Colonic mucosa (tissue), 4 donors: ENCODE measurements at regions not wholly inside any gene's neighbourhood (a gene's known extent, or its start where the extent isn't known, plus 50 kb on each side); places are given as distances from the start of the nearest gene placed in this dataset.

Experiments used
- DNase-seq: peaks from one replicate; pipeline ENCODE4 v3.0.0-alpha.2; 2020
- H3K27ac ChIP-seq: fragments of 200-600 bp; one replicate; pipeline ENCODE4 v1.8.0; 2021
- H3K27me3 ChIP-seq: fragments of 200-600 bp; one replicate; pipeline ENCODE4 v1.8.0; 2021
- H3K36me3 ChIP-seq: fragments of 200-600 bp; one replicate; pipeline ENCODE4 v1.8.0; 2021
- H3K4me1 ChIP-seq: fragments of 200-600 bp; one replicate; pipeline ENCODE4 v1.8.0; 2021; ENCODE audit warnings: mild to moderate bottlenecking
- H3K4me3 ChIP-seq: fragments of 200-600 bp; one replicate; pipeline ENCODE4 v1.8.0; 2021
- H3K9ac ChIP-seq, 2 donors: one replicate each; pipeline ENCODE4 v1.7.0; 2013; ENCODE audit warnings: control low read depth in 2 of 2, low read depth in 2 of 2, low read length in 2 of 2
- H3K9me3 ChIP-seq: fragments of 200-600 bp; one replicate; pipeline ENCODE4 v1.8.0; 2021
- CTCF ChIP-seq: fragments of 200-600 bp; IDR thresholded peaks from one replicate; pipeline ENCODE4 v1.8.0; 2022; ENCODE audit warnings: antibody characterized with exemption, mild to moderate bottlenecking
- intact Hi-C: fragments of 100-400 bp; cut with DNase I; formaldehyde crosslinking; loops from one replicate; pipeline ENCODE4 v1.14.1; 2022
- donor health status: healthy.
- donor health status: DM: no; HTN: no; CAD: no.
- donor health status: DM: no; HTN: no; CAD: no.

- no peaks in the 10 kb centered on the region for H3K27me3 ChIP-seq
- DNase-seq: no peak
- H3K9me3 ChIP-seq: no peaks in the 10 kb centered on the region
- H3K4me1 ChIP-seq: no peaks in the 10 kb centered on the region
- H3K4me3 ChIP-seq: no peak overlapping the region
- no peak overlapping the region for H3K27ac ChIP-seq
- intact Hi-C loops: no loop called here
- H3K36me3 ChIP-seq: no peaks in the 10 kb centered on the region
- no peak for TF ChIP-seq CTCF
- no peak overlapping the region for H3K9ac ChIP-seq
These were observed 608.9 kb upstream of the ID2 start for GRCh38 chr2:8072907-8073306.

- no peaks in the 10 kb centered on the region for H3K4me1 ChIP-seq
These were observed 607.9 kb upstream of the ID2 start for GRCh38 chr2:8073916-8074315.

GRCh38 chr2:8076448-8077342, 605.2 kb upstream of the ID2 start:
- Histone ChIP-seq H3K4me1 (no peaks in the 10 kb centered on the region), H3K27me3 (no peaks in the 10 kb centered on the region), H3K9me3 (no peaks in the 10 kb centered on the region), H3K36me3 (no peaks in the 10 kb centered on the region), H3K4me3 (no peak overlapping the region), H3K27ac (no peak overlapping the region), H3K9ac (no peak overlapping the region)
- TF ChIP-seq CTCF: no peak
- no peak for DNase-seq
- intact Hi-C loops: no loop called here

More at GRCh38 chr2:8073916-8074315, 607.9 kb upstream of the ID2 start:
- no peak for TF ChIP-seq CTCF
- H3K27ac ChIP-seq: no peak overlapping the region
- H3K9me3 ChIP-seq: no peaks in the 10 kb centered on the region
- no peak overlapping the region for H3K9ac ChIP-seq
- intact Hi-C loops: no loop called here
- H3K36me3 ChIP-seq: no peaks in the 10 kb centered on the region
- DNase-seq: no peak
- H3K27me3 ChIP-seq: no peaks in the 10 kb centered on the region
- H3K4me3 ChIP-seq: no peak overlapping the region

- TF ChIP-seq CTCF: no peak
- intact Hi-C loops: no loop called here
- no peak for DNase-seq
- no peaks in the 10 kb centered on the region for H3K27me3 ChIP-seq
- H3K27ac ChIP-seq: no peak overlapping the region
- no peaks in the 10 kb centered on the region for H3K4me1 ChIP-seq
- no peaks in the 10 kb centered on the region for H3K9me3 ChIP-seq
- no peaks in the 10 kb centered on the region for H3K36me3 ChIP-seq
- no peak overlapping the region for H3K4me3 ChIP-seq
- H3K9ac ChIP-seq: no peak overlapping the region
These were observed 603.2 kb upstream of the ID2 start for GRCh38 chr2:8078705-8079104.

- no peak for DNase-seq
- H3K4me3 ChIP-seq: no peak overlapping the region
- no peaks in the 10 kb centered on the region for H3K9me3 ChIP-seq
- H3K27ac ChIP-seq: no peak overlapping the region
- H3K9ac ChIP-seq: no peak overlapping the region
- no peak for TF ChIP-seq CTCF
- H3K36me3 ChIP-seq: no peaks in the 10 kb centered on the region
- H3K4me1 ChIP-seq: no peaks in the 10 kb centered on the region
- intact Hi-C loops: no loop called here
- H3K27me3 ChIP-seq: no peaks in the 10 kb centered on the region
These were observed 601.8 kb upstream of the ID2 start for GRCh38 chr2:8080063-8080462.
